ENCODE measurements at regions not wholly inside any gene's neighbourhood (a gene's known extent, or its start where the extent isn't known, plus 50 kb on each side); places are given as distances from the start of the nearest gene placed in this dataset.

DNA sequence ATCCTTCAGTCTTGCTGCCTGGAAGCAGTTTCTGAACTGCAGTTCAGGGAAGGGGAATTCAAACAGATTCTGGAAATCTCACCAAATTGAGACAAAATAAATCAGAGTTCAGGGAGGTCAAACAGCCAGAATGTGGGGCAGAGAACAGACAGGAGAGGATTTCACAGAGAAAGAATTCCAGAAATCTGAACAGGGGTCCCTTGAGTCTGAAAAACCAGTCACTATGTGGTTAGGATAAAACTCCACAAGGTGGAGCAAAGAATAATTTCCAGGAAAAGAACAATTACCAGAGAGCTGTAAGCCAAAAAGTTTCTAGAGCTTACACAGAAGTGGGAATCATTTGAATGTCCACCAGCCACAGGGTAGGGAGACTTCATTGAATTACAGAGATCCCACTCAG, 84.7 kb downstream of the URB2 start:
- DNase-seq (ENCODE audit: extremely low read depth, low read depth), result no peak
- TF ChIP-seq, protein P1, sequence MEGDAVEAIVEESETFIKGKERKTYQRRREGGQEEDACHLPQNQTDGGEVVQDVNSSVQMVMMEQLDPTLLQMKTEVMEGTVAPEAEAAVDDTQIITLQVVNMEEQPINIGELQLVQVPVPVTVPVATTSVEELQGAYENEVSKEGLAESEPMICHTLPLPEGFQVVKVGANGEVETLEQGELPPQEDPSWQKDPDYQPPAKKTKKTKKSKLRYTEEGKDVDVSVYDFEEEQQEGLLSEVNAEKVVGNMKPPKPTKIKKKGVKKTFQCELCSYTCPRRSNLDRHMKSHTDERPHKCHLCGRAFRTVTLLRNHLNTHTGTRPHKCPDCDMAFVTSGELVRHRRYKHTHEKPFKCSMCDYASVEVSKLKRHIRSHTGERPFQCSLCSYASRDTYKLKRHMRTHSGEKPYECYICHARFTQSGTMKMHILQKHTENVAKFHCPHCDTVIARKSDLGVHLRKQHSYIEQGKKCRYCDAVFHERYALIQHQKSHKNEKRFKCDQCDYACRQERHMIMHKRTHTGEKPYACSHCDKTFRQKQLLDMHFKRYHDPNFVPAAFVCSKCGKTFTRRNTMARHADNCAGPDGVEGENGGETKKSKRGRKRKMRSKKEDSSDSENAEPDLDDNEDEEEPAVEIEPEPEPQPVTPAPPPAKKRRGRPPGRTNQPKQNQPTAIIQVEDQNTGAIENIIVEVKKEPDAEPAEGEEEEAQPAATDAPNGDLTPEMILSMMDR (IDR thresholded peaks at IDR 0.05; ENCODE audit: low read depth, low read length, missing control alignments), result no peak
- no peak overlapping the region for H3K4me3 ChIP-seq (replicated peaks; ENCODE audit: low read depth, low read length)

DNA sequence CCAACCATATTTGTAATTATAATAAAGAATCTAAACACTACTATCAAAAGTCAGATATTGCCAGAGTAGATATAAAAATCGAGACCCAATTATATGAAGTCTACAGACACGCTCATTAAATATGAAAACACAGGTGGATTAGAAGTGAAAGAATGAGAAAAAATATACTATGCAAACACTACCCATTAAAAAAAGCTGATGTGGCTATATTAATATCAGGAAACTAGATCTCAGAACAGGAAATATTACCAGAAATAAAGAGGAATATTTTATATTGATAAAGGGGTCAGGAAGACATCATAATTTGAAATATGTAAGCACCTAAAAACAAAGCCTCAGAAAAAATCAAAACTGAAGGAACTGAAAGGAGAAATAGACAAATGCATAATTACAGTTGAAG, 88.3 kb downstream of the URB2 start:
- DNase-seq (ENCODE audit: extremely low read depth, low read depth), result no peak
- TF ChIP-seq, protein P1 (IDR thresholded peaks at IDR 0.05; ENCODE audit: low read depth, low read length, missing control alignments), result no peak
- H3K4me3 ChIP-seq (replicated peaks; ENCODE audit: low read depth, low read length), result no peak overlapping the region

DNA sequence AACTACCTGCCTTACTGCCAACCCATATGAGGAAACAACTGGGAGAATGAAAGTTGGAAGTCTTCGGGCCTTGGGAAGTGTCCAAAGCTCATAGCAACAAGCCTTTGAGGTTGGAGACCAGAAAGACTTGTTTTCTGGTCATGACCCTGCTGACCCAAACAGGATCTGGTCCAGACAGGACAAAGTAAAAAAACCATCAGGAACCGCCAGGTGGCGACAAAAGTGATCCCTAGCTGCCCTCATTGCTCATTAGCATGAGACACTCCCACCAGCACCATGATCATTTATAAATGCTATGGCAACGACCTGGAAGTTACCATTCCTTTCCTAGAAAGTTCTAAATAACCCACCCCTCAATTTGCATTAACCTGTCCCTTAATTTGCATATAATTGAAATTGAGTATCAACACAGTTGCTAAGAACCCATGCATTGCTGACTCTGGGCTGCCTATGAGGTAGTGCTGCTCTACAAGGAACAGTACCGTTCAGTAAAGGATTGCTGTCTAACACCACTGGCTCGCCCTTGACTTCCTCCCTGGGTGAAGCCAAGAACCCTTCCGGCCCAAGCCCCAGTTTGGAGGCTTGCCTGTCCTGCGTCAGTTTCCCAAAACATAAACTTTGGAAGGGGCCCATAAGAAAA, 89.0 kb downstream of the URB2 start:
- H3K4me3 ChIP-seq (replicated peaks; ENCODE audit: low read depth, low read length), result no peak overlapping the region
- TF ChIP-seq, protein P1 (IDR thresholded peaks at IDR 0.05; ENCODE audit: low read depth, low read length, missing control alignments), result peak; percentile 44
- DNase-seq (ENCODE audit: extremely low read depth, low read depth), result no peak

DNA sequence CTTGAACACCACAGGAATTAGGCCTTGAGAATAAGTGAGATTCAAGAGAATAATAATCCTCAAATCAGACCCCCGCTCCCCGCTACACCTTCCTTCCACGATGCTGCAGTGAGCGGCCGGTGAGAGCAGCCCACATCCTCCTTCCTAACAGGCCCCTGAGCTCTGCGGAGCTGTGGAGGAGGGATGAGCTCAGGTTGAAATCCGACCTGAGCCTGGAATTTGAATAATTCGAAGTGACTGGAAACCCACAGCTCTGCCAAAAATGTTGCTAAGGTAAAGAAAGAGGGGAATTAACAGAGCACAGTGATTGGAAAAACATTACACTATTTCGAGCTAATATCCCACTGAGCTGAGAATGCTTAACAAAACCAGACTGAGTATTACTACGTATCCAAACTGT, 90.0 kb downstream of the URB2 start:
- no peak for DNase-seq (ENCODE audit: extremely low read depth, low read depth)
- H3K4me3 ChIP-seq (replicated peaks; ENCODE audit: low read depth, low read length), result no peak overlapping the region
- TF ChIP-seq, protein P1 (IDR thresholded peaks at IDR 0.05; ENCODE audit: low read depth, low read length, missing control alignments), result no peak

DNA sequence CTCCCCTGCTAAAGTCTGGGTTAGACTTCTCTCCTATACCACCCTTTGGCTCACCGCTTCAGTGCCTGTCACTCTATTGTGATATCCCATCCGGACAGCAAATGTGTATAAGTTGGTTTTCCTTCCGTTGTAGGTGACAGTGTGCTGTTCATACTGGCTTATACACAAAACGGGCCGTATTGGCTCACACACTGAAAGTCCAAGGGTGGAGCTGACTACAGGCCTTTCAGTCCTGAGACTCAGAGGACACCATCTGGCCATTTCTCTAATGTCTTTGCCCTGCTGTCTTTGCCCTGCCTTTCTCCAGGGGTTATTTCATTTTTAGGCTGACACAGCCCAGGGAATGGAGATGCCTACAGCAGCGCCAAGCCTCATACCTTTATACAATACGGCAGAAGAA, 90.7 kb downstream of the URB2 start:
- H3K4me3 ChIP-seq (replicated peaks; ENCODE audit: low read depth, low read length), result no peak overlapping the region
- no peak for DNase-seq (ENCODE audit: extremely low read depth, low read depth)
- TF ChIP-seq, protein P1 (IDR thresholded peaks at IDR 0.05; ENCODE audit: low read depth, low read length, missing control alignments), result no peak

DNA sequence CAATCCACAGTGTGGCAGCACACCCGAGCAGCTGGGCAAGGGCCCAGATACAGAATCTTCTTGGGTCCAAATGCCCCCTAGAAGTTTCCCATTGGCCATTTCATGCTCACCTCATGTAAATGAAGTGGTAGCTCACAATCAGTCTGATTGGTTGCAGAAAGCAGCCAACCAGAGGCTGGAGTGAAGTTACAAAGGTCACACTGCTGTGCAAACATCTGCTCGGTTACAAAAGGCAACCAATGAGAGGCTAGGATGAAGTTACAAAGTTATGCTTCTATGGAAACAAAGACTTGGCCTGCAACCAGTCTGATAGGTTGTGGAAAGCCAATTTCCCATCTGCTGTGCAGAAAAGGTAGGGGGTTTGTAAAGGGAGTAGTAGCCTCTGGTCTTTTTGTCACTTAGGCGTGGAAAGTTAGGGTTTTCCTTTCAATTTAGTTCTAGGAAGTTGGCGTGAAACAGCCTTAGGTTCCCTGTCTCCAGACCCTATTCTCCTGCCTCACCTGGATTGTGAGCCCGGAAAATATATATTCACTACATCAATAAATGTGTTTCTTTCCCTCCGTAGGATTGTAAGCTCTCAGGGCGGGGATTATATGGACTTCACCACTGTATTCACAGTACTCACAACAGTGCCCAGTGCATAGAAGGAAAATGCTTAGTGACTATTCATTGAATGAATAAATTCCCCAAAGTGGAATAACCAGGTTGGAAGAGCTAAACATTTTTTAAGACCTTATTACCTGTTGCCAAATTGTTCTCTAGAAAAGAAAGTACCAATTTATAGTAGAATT, 91.9 kb downstream of the URB2 start:
- TF ChIP-seq, protein P1 (IDR thresholded peaks at IDR 0.05; ENCODE audit: low read depth, low read length, missing control alignments), result no peak
- DNase-seq (ENCODE audit: extremely low read depth, low read depth), result peak; percentile 22
- no peak overlapping the region for H3K4me3 ChIP-seq (replicated peaks; ENCODE audit: low read depth, low read length)
